ENCODE measurements at regions not wholly inside any gene's neighbourhood (a gene's known extent, or its start where the extent isn't known, plus 50 kb on each side); places are given as distances from the start of the nearest gene placed in this dataset.
"Not testable (repeated sequence)": the region's sequence is repeated elsewhere in the genome, so short reads cannot be mapped to it uniquely, and the experiment has no call there.

DNA sequence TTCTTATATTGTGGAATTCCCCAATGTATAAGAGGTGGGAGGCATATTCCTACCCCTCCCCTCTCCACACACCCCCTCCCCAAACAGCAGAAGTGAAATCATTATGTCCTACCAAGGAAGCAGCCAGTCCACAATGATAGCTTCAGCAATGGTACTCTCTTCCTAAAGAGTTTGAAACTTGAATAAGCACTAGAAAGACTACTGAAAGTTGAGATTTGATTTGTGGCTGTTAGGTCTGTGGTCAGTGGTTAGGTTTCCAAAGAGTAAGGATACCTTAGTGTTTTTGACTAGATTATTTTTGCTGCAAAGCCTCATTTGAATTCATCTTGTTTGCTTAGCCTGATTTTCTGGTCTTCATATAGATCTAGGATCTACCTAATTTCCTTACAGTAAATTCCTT is 242.2 kb downstream of the DKK2 start:
- ChIA-PET POLR2A (no interaction called here), CTCF (no interaction called here)
- no peak overlapping the region for H3K4me3 ChIP-seq (ENCODE audit: low read depth, low read length)
- no peak for DNase-seq (ENCODE audit: low read depth, low spot score)
- TF ChIP-seq, protein P1, sequence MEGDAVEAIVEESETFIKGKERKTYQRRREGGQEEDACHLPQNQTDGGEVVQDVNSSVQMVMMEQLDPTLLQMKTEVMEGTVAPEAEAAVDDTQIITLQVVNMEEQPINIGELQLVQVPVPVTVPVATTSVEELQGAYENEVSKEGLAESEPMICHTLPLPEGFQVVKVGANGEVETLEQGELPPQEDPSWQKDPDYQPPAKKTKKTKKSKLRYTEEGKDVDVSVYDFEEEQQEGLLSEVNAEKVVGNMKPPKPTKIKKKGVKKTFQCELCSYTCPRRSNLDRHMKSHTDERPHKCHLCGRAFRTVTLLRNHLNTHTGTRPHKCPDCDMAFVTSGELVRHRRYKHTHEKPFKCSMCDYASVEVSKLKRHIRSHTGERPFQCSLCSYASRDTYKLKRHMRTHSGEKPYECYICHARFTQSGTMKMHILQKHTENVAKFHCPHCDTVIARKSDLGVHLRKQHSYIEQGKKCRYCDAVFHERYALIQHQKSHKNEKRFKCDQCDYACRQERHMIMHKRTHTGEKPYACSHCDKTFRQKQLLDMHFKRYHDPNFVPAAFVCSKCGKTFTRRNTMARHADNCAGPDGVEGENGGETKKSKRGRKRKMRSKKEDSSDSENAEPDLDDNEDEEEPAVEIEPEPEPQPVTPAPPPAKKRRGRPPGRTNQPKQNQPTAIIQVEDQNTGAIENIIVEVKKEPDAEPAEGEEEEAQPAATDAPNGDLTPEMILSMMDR (IDR thresholded peaks at IDR 0.05; ENCODE audit: insufficient read depth, low read length, missing control alignments) = no peak

GRCh38 chr4:106775636-106776035 is 260.5 kb downstream of the DKK2 start:
- no peak for DNase-seq (ENCODE audit: low read depth, low spot score)
- ChIA-PET CTCF (no interaction called here), POLR2A (no interaction called here)
- H3K4me3 ChIP-seq (ENCODE audit: low read depth, low read length) = no peak overlapping the region
- TF ChIP-seq, protein P1 (IDR thresholded peaks at IDR 0.05; ENCODE audit: insufficient read depth, low read length, missing control alignments) = no peak

- CTCF ChIA-PET; DNase-seq (ENCODE audit: low read depth, low spot score); H3K4me3 ChIP-seq (ENCODE audit: low read depth, low read length); POLR2A ChIA-PET: not testable (repeated sequence)
These were observed 262.1 kb downstream of the DKK2 start for GRCh38 chr4:106774055-106774454.

DNA sequence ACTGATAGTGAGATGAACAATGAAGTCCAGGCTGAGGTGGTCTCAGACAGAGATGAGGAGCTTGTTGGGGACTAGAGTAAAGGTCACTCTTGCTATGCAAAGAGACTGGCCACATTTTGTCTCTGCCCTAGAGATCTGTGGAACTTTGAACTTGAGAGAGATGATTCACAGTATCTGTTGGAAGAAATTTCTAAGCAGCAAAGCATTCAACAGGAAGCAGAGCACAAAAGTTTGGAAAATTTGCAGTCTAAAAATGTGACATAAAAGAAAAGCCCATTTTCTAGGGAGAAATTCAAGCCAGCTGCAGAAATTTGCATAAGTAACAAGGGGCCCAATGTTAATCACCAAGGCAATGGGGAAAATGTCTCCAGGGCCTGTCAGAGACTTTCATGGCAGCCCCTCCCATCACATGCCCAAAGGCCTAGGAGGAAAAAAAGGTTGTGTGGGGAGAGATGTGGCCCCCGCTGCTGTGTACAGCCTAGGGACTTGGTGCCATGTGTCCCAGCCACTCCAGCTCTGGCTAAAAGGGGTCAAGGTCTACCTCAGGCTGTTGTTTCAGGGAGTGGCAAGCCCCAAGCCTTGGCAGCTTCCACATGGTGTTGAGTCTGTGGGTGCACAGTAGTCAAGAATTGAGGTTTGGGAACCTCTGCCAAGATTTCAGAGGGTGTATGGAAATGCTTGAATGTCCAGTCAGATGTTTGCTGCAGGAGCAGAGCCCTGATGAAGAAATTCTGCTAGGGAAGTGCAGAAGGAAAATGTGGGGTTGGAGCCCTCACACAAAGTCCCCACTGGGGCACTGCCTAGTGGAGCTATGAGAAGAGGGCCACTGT is 262.8 kb downstream of the DKK2 start:
- CTCF ChIA-PET = no interaction called here
- no peak for DNase-seq (ENCODE audit: low read depth, low spot score)
- no peak overlapping the region for H3K4me3 ChIP-seq (ENCODE audit: low read depth, low read length)
- TF ChIP-seq, protein P1 (IDR thresholded peaks at IDR 0.05; ENCODE audit: insufficient read depth, low read length, missing control alignments) = no peak
- POLR2A ChIA-PET = no interaction called here

DNA sequence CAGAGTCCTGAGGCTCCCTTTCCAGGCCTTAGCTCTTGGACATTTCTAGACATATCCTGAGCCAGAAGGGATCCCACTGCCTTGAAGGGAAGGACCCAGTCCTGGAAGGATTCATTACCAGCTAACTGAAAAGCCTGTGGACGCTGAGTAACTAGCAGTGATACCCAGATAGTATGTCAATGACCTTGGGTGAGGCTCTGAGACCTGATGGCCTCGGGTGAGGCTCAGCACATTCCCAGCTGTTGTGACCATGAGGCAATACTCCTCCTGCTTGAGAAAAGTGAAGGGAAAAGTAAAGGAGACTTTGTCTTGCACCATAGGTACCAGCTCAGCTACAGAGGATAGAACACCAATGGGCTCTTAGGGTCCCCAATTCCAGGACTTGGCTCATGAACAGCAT is 268.1 kb downstream of the DKK2 start:
- TF ChIP-seq, protein P1 (IDR thresholded peaks at IDR 0.05; ENCODE audit: insufficient read depth, low read length, missing control alignments) = no peak
- CTCF ChIA-PET = no interaction called here
- no peak overlapping the region for H3K4me3 ChIP-seq (ENCODE audit: low read depth, low read length)
- no peak for DNase-seq (ENCODE audit: low read depth, low spot score)
- POLR2A ChIA-PET = no interaction called here

DNA sequence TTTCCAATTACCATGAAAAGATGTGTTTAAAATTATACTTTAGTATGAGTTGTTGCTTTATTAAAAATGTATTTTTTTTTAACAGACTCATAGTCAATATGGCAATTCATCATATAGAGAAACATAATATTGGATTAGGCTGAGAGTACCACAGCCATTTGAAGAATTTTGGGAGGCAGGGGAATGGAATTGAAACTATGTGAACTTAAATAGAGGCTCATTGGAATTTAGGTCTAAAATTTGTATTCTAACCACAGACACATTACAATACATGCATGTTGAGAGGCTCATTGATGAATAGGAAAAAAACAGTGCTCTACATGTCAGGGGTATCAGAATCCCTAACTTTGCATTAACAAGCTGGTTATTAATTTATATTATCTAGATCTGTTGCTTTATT is 269.6 kb downstream of the DKK2 start:
- ChIA-PET CTCF (no interaction called here), POLR2A (no interaction called here)
- TF ChIP-seq, protein P1 (IDR thresholded peaks at IDR 0.05; ENCODE audit: insufficient read depth, low read length, missing control alignments) = no peak
- H3K4me3 ChIP-seq (ENCODE audit: low read depth, low read length) = no peak overlapping the region
- no peak for DNase-seq (ENCODE audit: low read depth, low spot score)

- CTCF ChIA-PET = no interaction called here
- H3K4me3 ChIP-seq (ENCODE audit: low read depth, low read length) = no peak overlapping the region
- TF ChIP-seq, protein P1 (IDR thresholded peaks at IDR 0.05; ENCODE audit: insufficient read depth, low read length, missing control alignments) = no peak
- POLR2A ChIA-PET = no interaction called here
- no peak for DNase-seq (ENCODE audit: low read depth, low spot score)
These were observed 271.3 kb downstream of the DKK2 start for GRCh38 chr4:106764774-106765173.
